BE2C (cell line): ENCODE measurements at regions not wholly inside any gene's neighbourhood (a gene's known extent, or its start where the extent isn't known, plus 50 kb on each side); places are given as distances from the start of the nearest gene placed in this dataset.

ENCODE experiments used
- DNase-seq: peaks from one replicate; pipeline ENCODE4 v3.0.0-alpha.2; 2020
- H3K27me3 ChIP-seq: fragments of 250-450 bp; sonication (Bioruptor Pico); 2 replicates; pipeline ENCODE4 v1.5.1; 2020; ENCODE audit warnings: mild to moderate bottlenecking
- H3K36me3 ChIP-seq: fragments of 250-450 bp; sonication (Bioruptor Pico); 2 replicates; pipeline ENCODE4 v1.5.1; 2020; ENCODE audit warnings: mild to moderate bottlenecking
- H3K4me1 ChIP-seq: fragments of 250-450 bp; sonication (Bioruptor Pico); 2 replicates; pipeline ENCODE4 v1.5.1; 2020
- H3K4me3 ChIP-seq: 2 replicates; pipeline ENCODE4 v1.5.1; 2011; ENCODE audit warnings: low read depth, low read length
- H3K9me3 ChIP-seq: fragments of 250-450 bp; sonication (Bioruptor Pico); 2 replicates; pipeline ENCODE4 v1.5.1; 2020
- TF ChIP-seq, protein P1 (sequence below): IDR thresholded peaks from 2 replicates; pipeline ENCODE4 v1.5.1; 2012; ENCODE audit warnings: mild to moderate bottlenecking, low read depth, low read length

DNA sequence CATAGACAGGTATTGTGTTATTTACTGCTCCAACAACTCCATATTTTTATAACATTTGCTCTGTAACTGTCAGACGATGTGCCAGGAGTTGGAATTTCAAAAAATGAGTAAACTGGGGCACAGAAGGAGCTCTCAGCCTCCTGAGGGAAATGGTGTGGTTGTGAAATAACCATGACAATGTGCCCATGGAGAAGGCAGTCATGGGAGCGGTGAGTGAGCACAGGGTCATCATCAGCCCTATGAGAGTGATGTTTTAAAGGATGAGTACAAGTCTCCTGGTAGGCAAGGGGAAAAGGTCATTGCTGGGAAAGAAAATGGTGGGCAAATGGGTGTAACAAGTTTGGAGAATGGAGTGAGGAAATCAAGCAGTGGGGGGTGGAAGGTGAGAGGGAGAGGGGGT is 115.0 kb upstream of the SEC14L1 start:
- H3K36me3 ChIP-seq = no peaks in the 10 kb centered on the region
- H3K4me1 ChIP-seq = no peaks in the 10 kb centered on the region
- DNase-seq = no peak
- H3K4me3 ChIP-seq = no peak overlapping the region
- TF ChIP-seq, protein P1, sequence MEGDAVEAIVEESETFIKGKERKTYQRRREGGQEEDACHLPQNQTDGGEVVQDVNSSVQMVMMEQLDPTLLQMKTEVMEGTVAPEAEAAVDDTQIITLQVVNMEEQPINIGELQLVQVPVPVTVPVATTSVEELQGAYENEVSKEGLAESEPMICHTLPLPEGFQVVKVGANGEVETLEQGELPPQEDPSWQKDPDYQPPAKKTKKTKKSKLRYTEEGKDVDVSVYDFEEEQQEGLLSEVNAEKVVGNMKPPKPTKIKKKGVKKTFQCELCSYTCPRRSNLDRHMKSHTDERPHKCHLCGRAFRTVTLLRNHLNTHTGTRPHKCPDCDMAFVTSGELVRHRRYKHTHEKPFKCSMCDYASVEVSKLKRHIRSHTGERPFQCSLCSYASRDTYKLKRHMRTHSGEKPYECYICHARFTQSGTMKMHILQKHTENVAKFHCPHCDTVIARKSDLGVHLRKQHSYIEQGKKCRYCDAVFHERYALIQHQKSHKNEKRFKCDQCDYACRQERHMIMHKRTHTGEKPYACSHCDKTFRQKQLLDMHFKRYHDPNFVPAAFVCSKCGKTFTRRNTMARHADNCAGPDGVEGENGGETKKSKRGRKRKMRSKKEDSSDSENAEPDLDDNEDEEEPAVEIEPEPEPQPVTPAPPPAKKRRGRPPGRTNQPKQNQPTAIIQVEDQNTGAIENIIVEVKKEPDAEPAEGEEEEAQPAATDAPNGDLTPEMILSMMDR = no peak
- no peaks in the 10 kb centered on the region for H3K9me3 ChIP-seq
- no peaks in the 10 kb centered on the region for H3K27me3 ChIP-seq

DNA sequence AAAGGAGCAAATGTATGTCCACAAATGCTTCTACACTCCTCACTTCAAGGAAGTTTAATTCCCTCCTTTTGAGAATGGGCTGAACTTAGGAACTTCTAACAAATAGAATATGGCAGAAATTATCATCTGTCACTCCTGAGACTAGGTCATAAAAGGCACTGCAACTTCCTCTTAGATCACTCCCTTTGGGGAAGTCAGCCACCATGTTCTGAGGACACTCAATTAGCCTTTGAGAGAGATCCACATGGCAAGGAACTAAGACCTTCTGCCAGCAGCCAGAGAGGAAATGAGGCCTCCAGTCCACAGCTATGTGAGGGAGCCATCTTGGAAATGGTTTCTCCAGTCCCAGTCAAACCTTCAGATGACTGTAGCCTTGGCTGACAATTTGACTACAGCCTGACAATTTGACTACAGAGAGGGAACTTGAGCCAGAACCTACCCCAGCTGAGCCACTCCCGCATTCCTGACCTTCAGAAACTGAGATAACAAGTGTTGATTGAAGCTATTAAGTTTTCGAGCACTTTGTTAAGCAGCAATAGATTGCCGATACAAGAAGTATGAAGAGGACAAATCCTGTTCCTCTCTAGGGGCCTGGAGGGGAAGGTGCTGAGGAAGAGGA is 113.4 kb upstream of the SEC14L1 start:
- TF ChIP-seq, protein P1 = no peak
- Histone ChIP-seq H3K36me3 (no peaks in the 10 kb centered on the region), H3K9me3 (no peaks in the 10 kb centered on the region), H3K4me3 (no peak overlapping the region), H3K4me1 (no peaks in the 10 kb centered on the region), H3K27me3 (no peaks in the 10 kb centered on the region)
- no peak for DNase-seq

DNA sequence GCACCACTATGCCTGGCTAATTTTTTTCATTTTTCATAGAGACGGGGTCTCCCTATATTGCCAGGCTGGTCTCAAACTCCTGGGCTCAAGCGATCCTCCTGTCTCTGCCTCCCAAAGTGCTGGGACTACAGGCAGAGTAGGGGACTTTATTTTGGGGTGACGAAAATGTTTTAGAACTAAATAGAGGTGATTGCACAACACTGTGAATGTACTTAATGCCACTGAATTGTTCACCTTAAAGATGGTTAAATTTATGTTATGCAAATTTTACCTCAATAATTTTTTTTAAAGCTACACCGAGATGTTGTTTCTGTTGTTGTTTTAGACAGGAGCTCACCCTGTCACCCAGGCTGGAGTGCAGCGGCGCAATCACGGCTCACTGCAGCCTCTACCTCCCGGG is 111.9 kb upstream of the SEC14L1 start:
- Histone ChIP-seq H3K4me3 (no peak overlapping the region), H3K36me3 (no peaks in the 10 kb centered on the region), H3K4me1 (no peaks in the 10 kb centered on the region), H3K9me3 (no peaks in the 10 kb centered on the region), H3K27me3 (no peaks in the 10 kb centered on the region)
- no peak for DNase-seq
- TF ChIP-seq, protein P1 = no peak

DNA sequence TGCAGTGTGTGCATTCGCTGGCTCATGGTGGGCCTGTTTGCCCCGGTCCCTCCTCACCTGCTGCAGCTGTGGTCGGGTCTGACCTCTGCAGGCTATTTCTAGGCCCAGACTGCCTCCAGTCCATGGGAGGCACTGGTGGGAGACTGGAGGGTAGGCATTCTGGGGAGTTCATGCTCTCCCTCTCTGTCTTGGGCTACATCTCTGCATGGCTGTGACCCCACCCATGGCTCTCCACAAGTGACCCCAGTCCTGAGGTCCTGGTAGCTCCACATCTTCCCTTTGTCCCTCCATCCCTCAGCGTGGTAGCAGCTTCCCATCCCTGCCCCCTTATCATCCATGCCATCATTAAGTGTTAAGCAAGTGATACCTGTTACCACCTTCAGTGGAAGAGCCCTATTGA is 107.8 kb upstream of the SEC14L1 start:
- H3K4me3 ChIP-seq = no peak overlapping the region
- no peaks in the 10 kb centered on the region for H3K36me3 ChIP-seq
- no peaks in the 10 kb centered on the region for H3K9me3 ChIP-seq
- peaks cover 8% of the 10 kb centered on the region for H3K4me1 ChIP-seq
- TF ChIP-seq, protein P1 = no peak
- no peak for DNase-seq
- H3K27me3 ChIP-seq = no peaks in the 10 kb centered on the region

DNA sequence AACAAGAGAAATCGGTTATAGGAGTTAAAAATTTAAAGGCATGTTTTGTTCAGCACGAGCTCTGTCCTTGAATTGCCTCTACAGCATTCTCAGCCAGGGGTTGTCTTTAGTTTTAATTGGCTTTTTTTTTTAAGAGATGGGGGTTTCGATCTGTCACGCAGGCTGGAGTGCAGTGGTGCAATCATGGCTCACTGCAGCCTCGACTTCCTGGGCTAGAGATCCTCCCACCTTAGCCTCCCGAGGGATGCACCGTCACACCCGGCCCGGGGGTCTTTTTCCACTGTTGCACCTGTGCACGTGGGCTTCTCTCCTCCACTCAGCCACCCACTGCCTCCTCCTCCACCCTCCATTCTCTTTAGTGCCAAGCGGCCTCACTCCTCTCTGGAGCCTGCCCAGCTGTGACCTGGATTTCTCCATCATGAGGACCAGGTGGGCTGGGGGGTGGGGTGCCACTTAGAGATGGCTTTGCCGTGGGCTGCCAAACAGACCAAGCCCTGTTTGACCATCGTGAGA is 106.8 kb upstream of the SEC14L1 start:
- H3K9me3 ChIP-seq = no peaks in the 10 kb centered on the region
- no peak overlapping the region for H3K4me3 ChIP-seq
- H3K27me3 ChIP-seq = no peaks in the 10 kb centered on the region
- H3K4me1 ChIP-seq = peaks cover 8% of the 10 kb centered on the region
- no peak for DNase-seq
- TF ChIP-seq, protein P1 = no peak
- no peaks in the 10 kb centered on the region for H3K36me3 ChIP-seq

DNA sequence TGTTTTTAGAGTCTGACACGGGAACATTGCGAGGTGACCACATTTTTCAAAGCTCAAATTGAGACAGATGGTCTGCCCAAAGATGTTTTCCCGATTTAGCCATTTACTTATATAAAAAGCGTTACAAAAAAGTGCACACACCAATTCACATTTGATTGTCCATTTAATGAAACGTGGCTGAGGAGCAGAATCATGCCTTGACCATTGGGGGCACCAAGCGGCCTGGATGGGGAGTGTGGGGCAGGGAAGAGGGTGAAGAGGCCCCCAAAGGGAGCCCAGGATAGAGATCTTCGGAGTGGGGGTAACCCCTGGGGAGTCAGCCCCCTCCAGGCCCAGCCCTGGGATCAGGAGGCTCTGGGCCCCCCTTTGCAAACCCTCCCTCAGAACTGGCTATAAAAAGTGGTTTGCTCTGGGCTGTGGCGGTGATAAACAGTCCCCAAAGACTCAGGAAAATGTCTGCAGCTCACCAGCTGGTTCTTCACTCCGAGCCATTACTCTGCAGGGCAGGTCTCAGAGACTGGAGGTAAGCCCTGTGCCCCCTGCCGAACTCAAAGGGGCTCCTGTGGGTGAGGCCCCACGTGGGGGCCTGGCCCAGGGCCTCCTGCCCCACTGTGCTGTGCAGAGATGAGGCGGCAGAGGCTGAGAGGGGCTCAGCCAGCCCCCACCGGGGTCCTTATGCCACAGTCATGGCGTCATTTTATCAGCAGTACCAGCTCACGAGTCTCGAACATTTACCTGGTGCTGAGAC is 105.9 kb upstream of the SEC14L1 start:
- TF ChIP-seq, protein P1 = no peak
- Histone ChIP-seq H3K36me3 (no peaks in the 10 kb centered on the region), H3K4me3 (no peak overlapping the region), H3K4me1 (peaks cover 8% of the 10 kb centered on the region), H3K9me3 (no peaks in the 10 kb centered on the region), H3K27me3 (no peaks in the 10 kb centered on the region)
- no peak for DNase-seq
